PC-3 (cell line): ENCODE measurements at regions not wholly inside any gene's neighbourhood (a gene's known extent, or its start where the extent isn't known, plus 50 kb on each side); places are given as distances from the start of the nearest gene placed in this dataset.

Experiments
- ATAC-seq: fragments of 200-7000 bp; cut with Tn5 transposase; 2 replicates; pipeline ENCODE4 v1.9.1; 2020; ENCODE audit warnings: mild to moderate bottlenecking, moderate library complexity
- BruUV-seq: library from RNA; stranded (reverse); fragments of 400-500 nt; replicated peaks from 2 replicates; lab custom pipeline; 2021; lab: Mats Ljungman, UMichigan
- CTCF ChIA-PET: fragments of 300-600 bp; sonication (Branson Sonifier 250); formaldehyde crosslinking; loops from one replicate; lab custom pipeline; 2022; ENCODE audit warnings: antibody characterized with exemption; lab: Charles Lee
- POLR2A ChIA-PET: fragments of 300-600 bp; sonication (Branson Sonifier 250); formaldehyde crosslinking; loops from one replicate; lab custom pipeline; 2022; ENCODE audit warnings: antibody characterized with exemption; ENCODE audit not compliant: unreplicated experiment; lab: Charles Lee
- DNase-seq: peaks from one replicate; pipeline ENCODE4 v3.0.0-alpha.2; 2015
- H2AFZ ChIP-seq: fragments of 300-600 bp; sonication (generic); 2 replicates; pipeline ENCODE4 v1.6.0; 2016; ENCODE audit warnings: antibody characterized with exemption, low read length
- H3F3A ChIP-seq: fragments of 300-600 bp; sonication (generic); one replicate; pipeline ENCODE4 v1.6.0; 2017; ENCODE audit warnings: antibody characterized with exemption, low read length, control low read depth, mild to moderate bottlenecking; ENCODE audit not compliant: unreplicated experiment
- H3K27ac ChIP-seq: fragments of 300-600 bp; sonication (generic); 2 replicates; pipeline ENCODE4 v1.5.1; 2016; ENCODE audit warnings: mild to moderate bottlenecking, low read length
- H3K27me3 ChIP-seq: fragments of 300-600 bp; sonication (generic); 2 replicates; pipeline ENCODE4 v1.6.1; 2016; ENCODE audit warnings: low read length, mixed read lengths
- H3K36me3 ChIP-seq: fragments of 300-600 bp; sonication (generic); 2 replicates; pipeline ENCODE4 v1.6.1; 2016; ENCODE audit warnings: low read depth, mixed run types, low read length, mixed read lengths
- H3K4me1 ChIP-seq: fragments of 300-600 bp; sonication (generic); 2 replicates; pipeline ENCODE4 v1.5.1; 2016; ENCODE audit warnings: low read length; ENCODE audit not compliant: insufficient read depth
- H3K4me2 ChIP-seq: fragments of 300-600 bp; sonication (generic); 2 replicates; pipeline ENCODE4 v1.6.0; 2016; ENCODE audit warnings: low read length
- H3K4me3 ChIP-seq: fragments of 300-600 bp; sonication (generic); 2 replicates; pipeline ENCODE4 v1.5.1; 2016; ENCODE audit warnings: mild to moderate bottlenecking, low read length, mixed read lengths
- H3K79me2 ChIP-seq: fragments of 300-600 bp; sonication (generic); 2 replicates; pipeline ENCODE4 v1.6.1; 2017; ENCODE audit warnings: low read length, mixed read lengths
- H3K9ac ChIP-seq: fragments of 300-600 bp; sonication (generic); 2 replicates; pipeline ENCODE4 v1.6.0; 2016; ENCODE audit warnings: mild to moderate bottlenecking, low read length
- H3K9me2 ChIP-seq: fragments of 300-600 bp; sonication (generic); replicated peaks from 2 replicates; pipeline ENCODE4 v1.6.1; 2016; ENCODE audit warnings: mixed run types, low read length, mixed read lengths
- H3K9me3 ChIP-seq: fragments of 300-600 bp; sonication (generic); 2 replicates; pipeline ENCODE4 v1.6.1; 2016; ENCODE audit warnings: low read length, mixed read lengths
- H4K20me1 ChIP-seq: fragments of 300-600 bp; sonication (generic); 2 replicates; pipeline ENCODE4 v1.6.1; 2016; ENCODE audit warnings: low read length, mixed read lengths
- EZH2 ChIP-seq: fragments of 300-600 bp; sonication (generic); IDR thresholded peaks from one replicate; pipeline ENCODE4 v1.6.1; 2017; ENCODE audit warnings: antibody characterized with exemption, mild to moderate bottlenecking, low read length; ENCODE audit not compliant: unreplicated experiment
- EZH2phosphoT487 ChIP-seq: fragments of 300-600 bp; sonication (generic); IDR thresholded peaks from 2 replicates; pipeline ENCODE4 v1.6.1; 2018; ENCODE audit warnings: mild to moderate bottlenecking, antibody characterized with exemption, low read length, borderline replicate concordance
- intact Hi-C: fragments of 100-400 bp; cut with micrococcal nuclease; formaldehyde crosslinking; loops from 2 replicates; pipeline ENCODE4 v1.9.0; 2023
- TF ChIP-seq, protein P1 (sequence below): fragments of 300-600 bp; sonication (generic); conservative IDR thresholded peaks from 2 replicates; pipeline ENCODE4 v1.5.1; 2017; ENCODE audit warnings: antibody characterized with exemption, low read depth, mild to moderate bottlenecking, low read length

DNA sequence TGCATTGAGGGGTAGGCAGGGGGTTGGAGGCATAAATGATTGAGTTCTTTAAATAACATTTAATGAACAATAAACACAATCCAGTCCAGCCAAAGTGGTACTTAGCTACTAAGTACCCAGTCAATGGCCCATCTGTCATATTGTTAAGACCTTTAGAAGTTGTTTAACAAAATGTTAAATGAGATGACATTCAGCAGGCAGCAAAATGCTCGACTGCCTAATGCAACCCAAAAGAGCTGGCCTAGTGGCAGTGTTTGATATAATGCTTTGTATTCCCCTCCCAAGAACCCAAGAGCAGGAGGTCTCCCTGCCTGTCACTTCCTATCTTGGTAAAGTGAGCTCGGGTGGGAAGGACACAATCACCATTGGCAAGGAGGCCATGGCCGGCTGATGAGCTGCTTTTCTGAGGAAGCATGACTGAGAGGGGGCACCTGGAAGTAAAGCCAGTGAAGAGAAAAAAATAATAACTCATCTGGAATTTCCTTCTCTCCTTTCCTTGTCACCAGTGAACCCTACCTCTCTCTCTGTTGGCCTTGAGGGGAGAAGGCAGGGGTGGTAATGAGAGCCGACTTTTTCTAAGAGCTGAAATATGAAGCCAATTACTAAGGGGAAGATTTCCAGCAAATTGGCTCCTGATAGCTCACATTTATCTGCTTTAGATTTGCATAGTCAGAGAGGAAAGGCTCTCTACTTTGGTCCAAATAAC is 140.6 kb downstream of the C1D start:
- H3F3A ChIP-seq, result no peaks in the 10 kb centered on the region
- POLR2A ChIA-PET, result no interaction called here
- CTCF ChIA-PET, result no interaction called here
- BruUV-seq, result no TSS peak
- H3K36me3 ChIP-seq, result no peaks in the 10 kb centered on the region
- no peak overlapping the region for H3K9ac ChIP-seq
- H3K4me3 ChIP-seq, result no peak overlapping the region
- intact Hi-C loops, result no loop called here
- H3K4me2 ChIP-seq, result no peak overlapping the region
- H4K20me1 ChIP-seq, result no peaks in the 10 kb centered on the region
- no peaks in the 10 kb centered on the region for H3K79me2 ChIP-seq
- no peak overlapping the region for H3K27ac ChIP-seq
- peak overlapping the region; percentile 37; the same call in 1 of the 2 replicates for H2AFZ ChIP-seq
- peaks cover 23% of the 10 kb centered on the region for H3K4me1 ChIP-seq
- TF ChIP-seq EZH2 (no peak), EZH2phosphoT487 (no peak)
- TF ChIP-seq, protein P1, sequence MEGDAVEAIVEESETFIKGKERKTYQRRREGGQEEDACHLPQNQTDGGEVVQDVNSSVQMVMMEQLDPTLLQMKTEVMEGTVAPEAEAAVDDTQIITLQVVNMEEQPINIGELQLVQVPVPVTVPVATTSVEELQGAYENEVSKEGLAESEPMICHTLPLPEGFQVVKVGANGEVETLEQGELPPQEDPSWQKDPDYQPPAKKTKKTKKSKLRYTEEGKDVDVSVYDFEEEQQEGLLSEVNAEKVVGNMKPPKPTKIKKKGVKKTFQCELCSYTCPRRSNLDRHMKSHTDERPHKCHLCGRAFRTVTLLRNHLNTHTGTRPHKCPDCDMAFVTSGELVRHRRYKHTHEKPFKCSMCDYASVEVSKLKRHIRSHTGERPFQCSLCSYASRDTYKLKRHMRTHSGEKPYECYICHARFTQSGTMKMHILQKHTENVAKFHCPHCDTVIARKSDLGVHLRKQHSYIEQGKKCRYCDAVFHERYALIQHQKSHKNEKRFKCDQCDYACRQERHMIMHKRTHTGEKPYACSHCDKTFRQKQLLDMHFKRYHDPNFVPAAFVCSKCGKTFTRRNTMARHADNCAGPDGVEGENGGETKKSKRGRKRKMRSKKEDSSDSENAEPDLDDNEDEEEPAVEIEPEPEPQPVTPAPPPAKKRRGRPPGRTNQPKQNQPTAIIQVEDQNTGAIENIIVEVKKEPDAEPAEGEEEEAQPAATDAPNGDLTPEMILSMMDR, result no peak
- H3K27me3 ChIP-seq, result no peaks in the 10 kb centered on the region
- no peaks in the 10 kb centered on the region for H3K9me3 ChIP-seq
- DNase-seq (no peak), ATAC-seq (no peak)
- H3K9me2 ChIP-seq, result no peaks in the 10 kb centered on the region

DNA sequence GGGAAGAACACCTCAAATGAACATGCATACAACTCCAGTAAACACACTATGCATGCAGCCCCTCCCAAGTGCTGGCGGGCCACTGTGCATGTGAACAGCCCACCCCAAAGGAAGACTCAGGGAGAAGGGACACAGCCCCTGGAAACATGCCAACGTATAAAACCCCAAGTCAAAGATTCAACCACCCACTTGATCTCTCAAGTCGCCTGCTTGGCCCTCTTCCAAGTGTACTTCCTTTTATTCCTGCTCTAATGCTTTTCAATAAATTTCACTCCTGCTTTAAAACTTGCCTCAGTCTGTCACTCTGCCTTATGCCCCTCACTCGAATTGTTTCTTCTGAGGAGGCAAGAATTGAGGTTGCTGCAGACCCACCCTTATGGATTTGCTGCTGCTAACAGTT is 139.1 kb downstream of the C1D start:
- Histone ChIP-seq H3F3A (no peaks in the 10 kb centered on the region), H3K27ac (no peak overlapping the region), H3K9ac (no peak overlapping the region), H3K9me3 (no peaks in the 10 kb centered on the region), H3K9me2 (no peaks in the 10 kb centered on the region), H3K27me3 (no peaks in the 10 kb centered on the region), H3K4me1 (0 out of 2 replicates have a peak, but pooled peaks cover 8% of the 10 kb centered on the region), H3K4me2 (no peak overlapping the region), H3K4me3 (no peak overlapping the region), H2AFZ (no peak overlapping the region), H3K79me2 (no peaks in the 10 kb centered on the region), H4K20me1 (no peaks in the 10 kb centered on the region), H3K36me3 (no peaks in the 10 kb centered on the region)
- peak; percentile 19 for DNase-seq
- BruUV-seq, result no TSS peak
- ChIA-PET POLR2A (no interaction called here), CTCF (no interaction called here)
- no peak for ATAC-seq
- TF ChIP-seq, protein P1, result no peak
- TF ChIP-seq EZH2phosphoT487 (no peak), EZH2 (no peak)
- intact Hi-C loops, result no loop called here

DNA sequence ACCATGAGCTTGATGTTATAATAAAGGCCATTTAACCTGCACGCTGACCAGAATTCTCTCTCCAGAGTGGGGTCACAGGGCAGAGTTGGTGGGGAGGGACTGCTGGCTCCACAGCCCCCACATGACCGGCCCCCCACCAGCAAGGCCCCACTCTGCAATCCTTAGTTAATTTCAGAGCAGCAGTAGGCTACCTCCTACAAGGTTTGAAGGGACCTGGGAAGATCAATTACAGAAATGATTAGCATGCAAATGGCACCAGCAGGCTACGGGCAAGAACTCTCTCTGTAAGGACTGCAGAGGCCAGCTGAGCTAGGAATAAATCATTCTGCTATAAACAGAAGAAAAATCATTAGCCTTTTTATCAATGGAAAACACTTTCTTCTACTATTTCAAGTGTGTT is 135.3 kb downstream of the C1D start:
- no peaks in the 10 kb centered on the region for H3K9me2 ChIP-seq
- no peaks in the 10 kb centered on the region for H4K20me1 ChIP-seq
- no peaks in the 10 kb centered on the region for H3K36me3 ChIP-seq
- CTCF ChIA-PET, result no interaction called here
- intact Hi-C loops, result no loop called here
- POLR2A ChIA-PET, result interaction anchor here (0.6 kb wide), 1 partner anchor 70 kb away, joined by 3 read pairs; no protein-coding TSS in a partner anchor
- H3K9me3 ChIP-seq, result no peaks in the 10 kb centered on the region
- no peaks in the 10 kb centered on the region for H3K27me3 ChIP-seq
- ATAC-seq, result no peak
- BruUV-seq, result no TSS peak
- H3K27ac ChIP-seq, result no peak overlapping the region
- H3K4me1 ChIP-seq, result 0 out of 2 replicates have a peak, but pooled peaks cover 8% of the 10 kb centered on the region
- no peak overlapping the region for H3K9ac ChIP-seq
- TF ChIP-seq EZH2phosphoT487, result no peak
- no peak for TF ChIP-seq EZH2
- TF ChIP-seq, protein P1, result no peak
- no peaks in the 10 kb centered on the region for H3F3A ChIP-seq
- no peak overlapping the region for H3K4me2 ChIP-seq
- H2AFZ ChIP-seq, result no peak overlapping the region
- no peak overlapping the region for H3K4me3 ChIP-seq
- DNase-seq, result no peak
- no peaks in the 10 kb centered on the region for H3K79me2 ChIP-seq
